Smooth muscle cell (in vitro differentiated cells): ENCODE measurements at regions not wholly inside any gene's neighbourhood (a gene's known extent, or its start where the extent isn't known, plus 50 kb on each side); places are given as distances from the start of the nearest gene placed in this dataset.

Source experiments
- DNase-seq: peaks from one replicate; lab custom pipeline; 2025; ENCODE audit not compliant: unreplicated experiment; lab: John Stamatoyannopoulos, UW
- H2AFZ ChIP-seq: fragments of 200-600 bp; sonication (generic); 2 replicates; pipeline ENCODE4 v1.6.0; 2016; ENCODE audit warnings: antibody characterized with exemption, low read depth, mild to moderate bottlenecking
- H3F3A ChIP-seq: fragments of 200-600 bp; sonication (generic); 2 replicates; pipeline ENCODE4 v1.6.0; 2017; ENCODE audit warnings: antibody characterized with exemption, low read depth
- H3K27ac ChIP-seq: fragments of 200-600 bp; sonication (generic); 2 replicates; pipeline ENCODE4 v1.5.1; 2016; ENCODE audit warnings: low read depth, mild to moderate bottlenecking
- H3K27me3 ChIP-seq: fragments of 200-600 bp; sonication (generic); 2 replicates; pipeline ENCODE4 v1.6.1; 2016; ENCODE audit warnings: low read depth, mild to moderate bottlenecking
- H3K36me3 ChIP-seq: fragments of 200-600 bp; sonication (generic); 2 replicates; pipeline ENCODE4 v1.5.1; 2016; ENCODE audit warnings: low read depth
- H3K4me1 ChIP-seq: fragments of 200-600 bp; sonication (generic); 2 replicates; pipeline ENCODE4 v1.5.1; 2016; ENCODE audit warnings: low read depth
- H3K4me2 ChIP-seq: fragments of 200-600 bp; sonication (generic); 2 replicates; pipeline ENCODE4 v1.6.0; 2016; ENCODE audit warnings: mild to moderate bottlenecking
- H3K4me3 ChIP-seq: fragments of 200-600 bp; sonication (generic); 2 replicates; pipeline ENCODE4 v1.5.1; 2016; ENCODE audit warnings: mild to moderate bottlenecking
- H3K79me2 ChIP-seq: fragments of 200-600 bp; sonication (generic); 2 replicates; pipeline ENCODE4 v1.6.0; 2016; ENCODE audit warnings: low read depth, mild to moderate bottlenecking
- H3K9ac ChIP-seq: fragments of 200-600 bp; sonication (generic); 2 replicates; pipeline ENCODE4 v1.6.0; 2016; ENCODE audit warnings: low read depth
- H3K9me3 ChIP-seq: fragments of 200-600 bp; sonication (generic); replicated peaks from 2 replicates; pipeline ENCODE4 v1.5.1; 2016; ENCODE audit warnings: low read depth
- H4K20me1 ChIP-seq: fragments of 200-600 bp; sonication (generic); 2 replicates; pipeline ENCODE4 v1.6.0; 2016; ENCODE audit warnings: low read depth
- WGBS: methylation state at CpG from one replicate; pipeline ENCODE4 v1.1.7; 2016; ENCODE audit warnings: low lambda C conversion rate; 5-methylcytosine and 5-hydroxymethylcytosine counted together
- TF ChIP-seq, protein P1 (sequence below): fragments of 200-600 bp; sonication (generic); IDR thresholded peaks from 2 replicates; pipeline ENCODE4 v1.5.1; 2017; ENCODE audit warnings: borderline replicate concordance, mild to moderate bottlenecking, antibody characterized with exemption; ENCODE audit not compliant: insufficient read depth, poor library complexity, severe bottlenecking

- no peak overlapping the region for H3K4me3 ChIP-seq
- no peak for DNase-seq
- H3K27me3 ChIP-seq = no peaks in the 10 kb centered on the region
- H3K36me3 ChIP-seq = no peaks in the 10 kb centered on the region
- no peak overlapping the region for H3K9ac ChIP-seq
- no peak overlapping the region for H3K4me2 ChIP-seq
- no peaks in the 10 kb centered on the region for H3F3A ChIP-seq
- peaks cover 6% of the 10 kb centered on the region for H3K79me2 ChIP-seq
- WGBS = 86% methylated on average over 2 of the region's 2 CpGs
- H3K4me1 ChIP-seq = no peaks in the 10 kb centered on the region
- H3K27ac ChIP-seq = no peak overlapping the region
- no peaks in the 10 kb centered on the region for H4K20me1 ChIP-seq
- H2AFZ ChIP-seq = no peak overlapping the region
- H3K9me3 ChIP-seq = no peaks in the 10 kb centered on the region
- TF ChIP-seq, protein P1, sequence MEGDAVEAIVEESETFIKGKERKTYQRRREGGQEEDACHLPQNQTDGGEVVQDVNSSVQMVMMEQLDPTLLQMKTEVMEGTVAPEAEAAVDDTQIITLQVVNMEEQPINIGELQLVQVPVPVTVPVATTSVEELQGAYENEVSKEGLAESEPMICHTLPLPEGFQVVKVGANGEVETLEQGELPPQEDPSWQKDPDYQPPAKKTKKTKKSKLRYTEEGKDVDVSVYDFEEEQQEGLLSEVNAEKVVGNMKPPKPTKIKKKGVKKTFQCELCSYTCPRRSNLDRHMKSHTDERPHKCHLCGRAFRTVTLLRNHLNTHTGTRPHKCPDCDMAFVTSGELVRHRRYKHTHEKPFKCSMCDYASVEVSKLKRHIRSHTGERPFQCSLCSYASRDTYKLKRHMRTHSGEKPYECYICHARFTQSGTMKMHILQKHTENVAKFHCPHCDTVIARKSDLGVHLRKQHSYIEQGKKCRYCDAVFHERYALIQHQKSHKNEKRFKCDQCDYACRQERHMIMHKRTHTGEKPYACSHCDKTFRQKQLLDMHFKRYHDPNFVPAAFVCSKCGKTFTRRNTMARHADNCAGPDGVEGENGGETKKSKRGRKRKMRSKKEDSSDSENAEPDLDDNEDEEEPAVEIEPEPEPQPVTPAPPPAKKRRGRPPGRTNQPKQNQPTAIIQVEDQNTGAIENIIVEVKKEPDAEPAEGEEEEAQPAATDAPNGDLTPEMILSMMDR = no peak
Measured at GRCh38 chr6:144601221-144601620, 316.1 kb downstream of the UTRN start.

DNA sequence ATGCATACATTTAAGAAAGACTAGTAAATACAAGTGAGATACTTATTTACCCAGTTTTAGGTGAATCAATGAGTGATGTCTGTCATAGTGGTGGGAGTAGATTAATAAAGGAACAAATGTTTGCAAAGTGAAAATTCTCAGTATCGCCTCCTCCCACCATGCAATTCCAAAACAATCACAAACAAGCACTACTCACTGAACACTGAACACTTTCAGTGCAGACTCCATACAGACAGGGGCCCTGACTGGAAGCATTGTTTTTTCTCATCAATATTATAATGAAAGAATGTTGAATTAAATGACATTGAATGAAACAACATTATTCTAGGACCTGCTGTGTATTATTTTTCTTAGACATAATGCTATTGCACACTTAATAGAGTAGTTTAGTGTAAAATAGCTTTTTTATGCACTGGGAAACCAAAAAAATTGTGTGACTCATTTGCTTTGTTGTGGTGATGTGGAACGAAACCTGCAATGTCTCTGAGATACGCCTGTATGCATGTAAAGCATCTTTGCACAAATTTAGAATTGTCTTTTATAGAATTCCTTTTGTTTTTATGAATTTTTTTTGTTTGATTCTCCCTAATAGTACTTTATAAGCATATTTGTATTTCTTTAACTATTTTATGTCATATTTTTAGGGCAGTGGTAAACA is 317.5 kb downstream of the UTRN start:
- Histone ChIP-seq H3K27ac (no peak overlapping the region), H3K4me3 (no peak overlapping the region), H3K79me2 (peaks cover 6% of the 10 kb centered on the region), H2AFZ (no peak overlapping the region), H4K20me1 (no peaks in the 10 kb centered on the region), H3K9me3 (no peaks in the 10 kb centered on the region), H3K4me1 (no peaks in the 10 kb centered on the region), H3K9ac (no peak overlapping the region), H3F3A (no peaks in the 10 kb centered on the region), H3K36me3 (no peaks in the 10 kb centered on the region), H3K4me2 (no peak overlapping the region), H3K27me3 (no peaks in the 10 kb centered on the region)
- TF ChIP-seq, protein P1 = no peak
- 81% methylated on average over 3 of the region's 3 CpGs for WGBS
- no peak for DNase-seq

DNA sequence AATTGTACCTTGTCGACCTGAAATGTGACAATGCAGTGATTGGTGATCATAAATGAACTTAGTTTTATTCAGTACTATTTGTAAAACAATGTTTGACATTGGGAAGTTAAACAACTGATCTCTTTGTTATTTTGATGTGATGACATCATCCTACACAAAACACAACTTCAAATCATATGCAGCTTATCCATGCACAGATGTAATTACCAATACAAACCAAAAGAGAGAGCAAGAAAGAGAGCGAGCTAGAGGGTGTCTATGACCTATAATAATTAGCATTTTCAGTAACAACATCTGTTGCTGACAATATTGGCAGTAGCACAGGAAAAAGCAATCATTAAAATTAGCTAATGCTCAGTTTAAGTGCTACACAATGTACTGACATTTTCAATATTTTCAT is 320.9 kb downstream of the UTRN start:
- peaks cover 6% of the 10 kb centered on the region for H3K79me2 ChIP-seq
- H3K9ac ChIP-seq = no peak overlapping the region
- no peaks in the 10 kb centered on the region for H3K27me3 ChIP-seq
- no peaks in the 10 kb centered on the region for H3K9me3 ChIP-seq
- H3K4me3 ChIP-seq = no peak overlapping the region
- no peaks in the 10 kb centered on the region for H3K36me3 ChIP-seq
- H3K4me1 ChIP-seq = no peaks in the 10 kb centered on the region
- no peaks in the 10 kb centered on the region for H4K20me1 ChIP-seq
- H3F3A ChIP-seq = no peaks in the 10 kb centered on the region
- H2AFZ ChIP-seq = no peak overlapping the region
- no peak overlapping the region for H3K27ac ChIP-seq
- no peak overlapping the region for H3K4me2 ChIP-seq
- no peak for DNase-seq
- TF ChIP-seq, protein P1 = no peak
- 80% methylated on average over 2 of the region's 2 CpGs for WGBS
